GM18868 (cell line): ENCODE measurements at regions not wholly inside any gene's neighbourhood (a gene's known extent, or its start where the extent isn't known, plus 50 kb on each side); places are given as distances from the start of the nearest gene placed in this dataset.
"Not testable (repeated sequence)": the region's sequence is repeated elsewhere in the genome, so short reads cannot be mapped to it uniquely, and the experiment has no call there.

Experiments used
- ATAC-seq: cut with Tn5 transposase; IDR thresholded peaks from one replicate; pipeline ENCODE4 v1.9.1; 2021; ENCODE audit warnings: mild to moderate bottlenecking, moderate library complexity; ENCODE audit not compliant: unreplicated experiment

GRCh38 chr11:97902828-97903227, 1117.9 kb upstream of the CNTN5 start:
- no peak for ATAC-seq

GRCh38 chr11:97905101-97905500, 1115.6 kb upstream of the CNTN5 start:
- no peak for ATAC-seq

GRCh38 chr11:97905671-97906070, 1115.1 kb upstream of the CNTN5 start:
- no peak for ATAC-seq

- no peak for ATAC-seq
Measured at GRCh38 chr11:97908354-97908753, 1112.4 kb upstream of the CNTN5 start.

GRCh38 chr11:97909614-97910399, 1110.9 kb upstream of the CNTN5 start:
- no peak for ATAC-seq

- ATAC-seq, result no peak
Measured at GRCh38 chr11:97912629-97913028, 1108.1 kb upstream of the CNTN5 start.

GRCh38 chr11:97922933-97923332, 1097.8 kb upstream of the CNTN5 start:
- ATAC-seq, result not testable (repeated sequence)

GRCh38 chr11:97934572-97935208, 1086.1 kb upstream of the CNTN5 start:
- no peak for ATAC-seq

GRCh38 chr11:97937501-97937900, 1083.2 kb upstream of the CNTN5 start:
- no peak for ATAC-seq

- ATAC-seq, result no peak
Measured at GRCh38 chr11:97938789-97939188, 1082.0 kb upstream of the CNTN5 start.

GRCh38 chr11:97943493-97943892, 1077.3 kb upstream of the CNTN5 start:
- no peak for ATAC-seq

- ATAC-seq, result no peak
Measured at GRCh38 chr11:97948793-97949192, 1072.0 kb upstream of the CNTN5 start.

- no peak for ATAC-seq
Measured at GRCh38 chr11:97955595-97955994, 1065.2 kb upstream of the CNTN5 start.

GRCh38 chr11:97956904-97957303, 1063.8 kb upstream of the CNTN5 start:
- ATAC-seq, result no peak

- ATAC-seq, result no peak
Measured at GRCh38 chr11:97961431-97961830, 1059.3 kb upstream of the CNTN5 start.

GRCh38 chr11:97962758-97963157, 1058.0 kb upstream of the CNTN5 start:
- ATAC-seq, result no peak

- ATAC-seq, result no peak
Measured at GRCh38 chr11:97963528-97964331, 1057.0 kb upstream of the CNTN5 start.

GRCh38 chr11:97964332-97965004, 1056.3 kb upstream of the CNTN5 start:
- no peak for ATAC-seq

GRCh38 chr11:97965849-97966646, 1054.7 kb upstream of the CNTN5 start:
- no peak for ATAC-seq

GRCh38 chr11:97966901-97967300, 1053.8 kb upstream of the CNTN5 start:
- no peak for ATAC-seq
